ENCODE measurements at regions not wholly inside any gene's neighbourhood (a gene's known extent, or its start where the extent isn't known, plus 50 kb on each side); places are given as distances from the start of the nearest gene placed in this dataset.

GRCh38 chr2:31698722-31699121 lies 118.0 kb upstream of the SRD5A2 start:
- no peak overlapping the region for H3K4me2 ChIP-seq (ENCODE audit: insufficient read depth, insufficient read length, low read length)
- H3K14ac ChIP-seq (ENCODE audit: insufficient read depth, low read length) = no peak overlapping the region
- peaks cover 20% of the 10 kb centered on the region for H3K9me3 ChIP-seq (ENCODE audit: control insufficient read depth, low read depth, low read length)
- no peaks in the 10 kb centered on the region for H3K4me1 ChIP-seq (ENCODE audit: insufficient read depth, low read length)
- no peaks in the 10 kb centered on the region for H3K27me3 ChIP-seq (ENCODE audit: insufficient read depth, low read length)
- H2BK120ac ChIP-seq (ENCODE audit: low read depth, low read length, poor library complexity, severe bottlenecking) = no peak overlapping the region
- H3K9ac ChIP-seq (ENCODE audit: extremely low read depth, insufficient read length, low read length) = no peak overlapping the region
- no peak for TF ChIP-seq CTCF (conservative IDR thresholded peaks at IDR 0.05)
- H3K4me3 Mint-ChIP-seq = no peak overlapping the region
- no peak overlapping the region for H2BK20ac ChIP-seq (ENCODE audit: low read depth, low read length, poor library complexity, severe bottlenecking)
- H2AFZ ChIP-seq (ENCODE audit: low read length) = no peak overlapping the region
- no peak overlapping the region for H2BK12ac ChIP-seq (ENCODE audit: insufficient read length, low read depth, low read length)
- H3K23ac ChIP-seq (ENCODE audit: insufficient read length, low read depth, low read length) = no peak overlapping the region
- H2BK15ac ChIP-seq (ENCODE audit: low read depth, low read length) = no peak overlapping the region
- DNase-seq = no peak
- peaks cover 17% of the 10 kb centered on the region for H3K27me3 Mint-ChIP-seq (ENCODE audit: low read depth)
- H4K20me1 ChIP-seq (ENCODE audit: control insufficient read depth, insufficient read depth, insufficient read length) = no peaks in the 10 kb centered on the region
- no peak overlapping the region for H3K4ac ChIP-seq (ENCODE audit: low read depth, low read length)
- no peaks in the 10 kb centered on the region for H3K79me2 ChIP-seq (ENCODE audit: insufficient read depth, low read length)
- no peak overlapping the region for H3K18ac ChIP-seq (ENCODE audit: insufficient read length, low read depth, low read length)
- H3K27ac ChIP-seq (ENCODE audit: insufficient read length, low read depth, low read length) = no peak overlapping the region
- H4K5ac ChIP-seq (ENCODE audit: insufficient read length, low read depth, low read length) = no peak overlapping the region
- no peak overlapping the region for H4K91ac ChIP-seq (ENCODE audit: insufficient read length, low read depth, low read length)
- H2BK5ac ChIP-seq (ENCODE audit: insufficient read length, low read length) = no peak overlapping the region
- WGBS (ENCODE audit: extremely low coverage, insufficient read length, low lambda C conversion rate) = no CpG with 5 or more reads among the region's 1 CpG
- no peak overlapping the region for H3K56ac ChIP-seq (ENCODE audit: insufficient read length, low read depth, low read length)
- no peak overlapping the region for H2AK5ac ChIP-seq (ENCODE audit: insufficient read length, low read length)
- peaks cover 69 to 77% of the 10 kb centered on the region in 2 experiments for H3K9me3 Mint-ChIP-seq
- H3K79me1 ChIP-seq (ENCODE audit: insufficient read depth, low read depth, low read length, poor library complexity, severe bottlenecking) = no peaks in the 10 kb centered on the region
- H3K4me1 Mint-ChIP-seq = no peaks in the 10 kb centered on the region
- H3K36me3 Mint-ChIP-seq (ENCODE audit: insufficient read depth in 1 of 3, low read depth in 3 of 3) = peaks cover 12 to 19% (median 16%) of the 10 kb centered on the region in 3 experiments
- H3K23me2 ChIP-seq (ENCODE audit: insufficient read length, low read depth, low read length, poor library complexity, severe bottlenecking) = no peaks in the 10 kb centered on the region
- H4K8ac ChIP-seq (replicated peaks; ENCODE audit: insufficient read length, low read depth, low read length) = no peak overlapping the region
- H3T11ph ChIP-seq (ENCODE audit: low read length) = no peak overlapping the region
- no peak overlapping the region; a peak in 1 of 7 replicates for H3K27ac Mint-ChIP-seq

Measured in H9 (cell line).